Smooth muscle cell (in vitro differentiated cells): ENCODE measurements at regions not wholly inside any gene's neighbourhood (a gene's known extent, or its start where the extent isn't known, plus 50 kb on each side); places are given as distances from the start of the nearest gene placed in this dataset.

ENCODE experiments used
- DNase-seq: peaks from one replicate; lab custom pipeline; 2025; ENCODE audit not compliant: unreplicated experiment; lab: John Stamatoyannopoulos, UW
- H2AFZ ChIP-seq: fragments of 200-600 bp; sonication (generic); 2 replicates; pipeline ENCODE4 v1.6.0; 2016; ENCODE audit warnings: antibody characterized with exemption, low read depth, mild to moderate bottlenecking
- H3F3A ChIP-seq: fragments of 200-600 bp; sonication (generic); 2 replicates; pipeline ENCODE4 v1.6.0; 2017; ENCODE audit warnings: antibody characterized with exemption, low read depth
- H3K27ac ChIP-seq: fragments of 200-600 bp; sonication (generic); 2 replicates; pipeline ENCODE4 v1.5.1; 2016; ENCODE audit warnings: low read depth, mild to moderate bottlenecking
- H3K27me3 ChIP-seq: fragments of 200-600 bp; sonication (generic); 2 replicates; pipeline ENCODE4 v1.6.1; 2016; ENCODE audit warnings: low read depth, mild to moderate bottlenecking
- H3K36me3 ChIP-seq: fragments of 200-600 bp; sonication (generic); 2 replicates; pipeline ENCODE4 v1.5.1; 2016; ENCODE audit warnings: low read depth
- H3K4me1 ChIP-seq: fragments of 200-600 bp; sonication (generic); 2 replicates; pipeline ENCODE4 v1.5.1; 2016; ENCODE audit warnings: low read depth
- H3K4me2 ChIP-seq: fragments of 200-600 bp; sonication (generic); 2 replicates; pipeline ENCODE4 v1.6.0; 2016; ENCODE audit warnings: mild to moderate bottlenecking
- H3K4me3 ChIP-seq: fragments of 200-600 bp; sonication (generic); 2 replicates; pipeline ENCODE4 v1.5.1; 2016; ENCODE audit warnings: mild to moderate bottlenecking
- H3K79me2 ChIP-seq: fragments of 200-600 bp; sonication (generic); 2 replicates; pipeline ENCODE4 v1.6.0; 2016; ENCODE audit warnings: low read depth, mild to moderate bottlenecking
- H3K9ac ChIP-seq: fragments of 200-600 bp; sonication (generic); 2 replicates; pipeline ENCODE4 v1.6.0; 2016; ENCODE audit warnings: low read depth
- H3K9me3 ChIP-seq: fragments of 200-600 bp; sonication (generic); replicated peaks from 2 replicates; pipeline ENCODE4 v1.5.1; 2016; ENCODE audit warnings: low read depth
- H4K20me1 ChIP-seq: fragments of 200-600 bp; sonication (generic); 2 replicates; pipeline ENCODE4 v1.6.0; 2016; ENCODE audit warnings: low read depth
- WGBS: methylation state at CpG from one replicate; pipeline ENCODE4 v1.1.7; 2016; ENCODE audit warnings: low lambda C conversion rate; 5-methylcytosine and 5-hydroxymethylcytosine counted together
- TF ChIP-seq, protein P1 (sequence below): fragments of 200-600 bp; sonication (generic); IDR thresholded peaks from 2 replicates; pipeline ENCODE4 v1.5.1; 2017; ENCODE audit warnings: borderline replicate concordance, mild to moderate bottlenecking, antibody characterized with exemption; ENCODE audit not compliant: insufficient read depth, poor library complexity, severe bottlenecking

DNA sequence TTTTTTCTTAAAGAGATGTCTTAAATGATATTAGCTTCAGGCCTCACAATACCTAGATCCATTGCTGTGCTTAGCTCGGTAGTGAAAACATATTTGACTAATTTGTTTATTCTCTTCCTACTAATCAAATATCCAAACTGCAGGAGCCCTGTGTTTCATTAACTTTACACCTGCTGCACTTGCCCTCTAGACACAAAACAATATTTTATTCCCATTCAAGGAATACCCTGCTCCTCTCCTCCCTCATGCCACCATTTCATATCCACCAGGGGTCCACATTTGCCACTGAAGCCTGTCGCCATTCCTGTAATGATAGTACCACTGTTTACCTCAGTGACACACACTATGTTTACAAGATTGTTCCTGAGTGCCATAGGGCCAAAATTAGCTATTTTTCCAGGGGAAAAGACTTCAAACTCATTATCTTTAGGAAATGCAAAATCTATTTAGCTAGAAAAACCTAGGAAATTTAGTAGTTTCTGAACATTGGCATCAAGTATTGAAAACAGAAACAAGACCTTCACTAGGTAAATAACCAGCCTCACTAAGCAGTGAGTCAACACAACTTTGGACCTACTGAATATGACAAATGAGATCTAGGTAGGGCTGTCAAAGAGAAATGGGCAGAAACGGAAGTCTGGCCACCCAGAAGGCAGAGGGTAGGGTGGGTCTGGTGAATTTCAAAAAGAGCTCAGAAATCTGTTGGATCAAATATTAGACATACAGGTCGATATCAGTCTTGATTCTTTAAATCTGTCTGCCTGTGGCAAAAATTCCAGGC lies 134.6 kb upstream of the KCNK1 start:
- Histone ChIP-seq H4K20me1 (no peaks in the 10 kb centered on the region), H3K9me3 (no peaks in the 10 kb centered on the region), H3K27me3 (no peaks in the 10 kb centered on the region), H3K9ac (no peak overlapping the region), H3K4me1 (no peaks in the 10 kb centered on the region), H3K36me3 (no peaks in the 10 kb centered on the region), H3K27ac (no peak overlapping the region), H3K4me2 (no peak overlapping the region), H2AFZ (no peak overlapping the region), H3F3A (no peaks in the 10 kb centered on the region), H3K4me3 (no peak overlapping the region), H3K79me2 (no peaks in the 10 kb centered on the region)
- no peak for DNase-seq
- TF ChIP-seq, protein P1, sequence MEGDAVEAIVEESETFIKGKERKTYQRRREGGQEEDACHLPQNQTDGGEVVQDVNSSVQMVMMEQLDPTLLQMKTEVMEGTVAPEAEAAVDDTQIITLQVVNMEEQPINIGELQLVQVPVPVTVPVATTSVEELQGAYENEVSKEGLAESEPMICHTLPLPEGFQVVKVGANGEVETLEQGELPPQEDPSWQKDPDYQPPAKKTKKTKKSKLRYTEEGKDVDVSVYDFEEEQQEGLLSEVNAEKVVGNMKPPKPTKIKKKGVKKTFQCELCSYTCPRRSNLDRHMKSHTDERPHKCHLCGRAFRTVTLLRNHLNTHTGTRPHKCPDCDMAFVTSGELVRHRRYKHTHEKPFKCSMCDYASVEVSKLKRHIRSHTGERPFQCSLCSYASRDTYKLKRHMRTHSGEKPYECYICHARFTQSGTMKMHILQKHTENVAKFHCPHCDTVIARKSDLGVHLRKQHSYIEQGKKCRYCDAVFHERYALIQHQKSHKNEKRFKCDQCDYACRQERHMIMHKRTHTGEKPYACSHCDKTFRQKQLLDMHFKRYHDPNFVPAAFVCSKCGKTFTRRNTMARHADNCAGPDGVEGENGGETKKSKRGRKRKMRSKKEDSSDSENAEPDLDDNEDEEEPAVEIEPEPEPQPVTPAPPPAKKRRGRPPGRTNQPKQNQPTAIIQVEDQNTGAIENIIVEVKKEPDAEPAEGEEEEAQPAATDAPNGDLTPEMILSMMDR: no peak
- 89% methylated on average over 4 of the region's 4 CpGs for WGBS

DNA sequence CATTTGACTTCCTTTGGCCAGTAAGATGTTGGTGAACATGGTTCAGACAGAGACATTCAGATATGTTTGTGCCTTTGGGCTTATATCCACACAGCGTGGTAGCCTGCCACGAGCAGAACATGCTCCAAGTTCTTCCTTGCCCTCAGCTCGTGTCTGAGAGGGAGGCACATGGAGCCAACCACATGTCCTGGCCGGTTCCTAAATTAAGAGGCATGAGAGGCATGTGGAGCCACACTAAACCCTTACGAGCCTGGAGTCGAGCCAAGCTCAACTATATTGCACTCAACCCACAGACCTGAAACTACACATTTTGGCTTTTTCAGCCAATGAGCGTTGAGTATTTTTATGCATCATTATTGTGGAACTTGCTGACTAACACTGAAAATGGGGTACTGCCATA lies 133.7 kb upstream of the KCNK1 start:
- 88% methylated on average over 7 of the region's 7 CpGs for WGBS
- Histone ChIP-seq H3K9me3 (no peaks in the 10 kb centered on the region), H3F3A (no peaks in the 10 kb centered on the region), H3K79me2 (no peaks in the 10 kb centered on the region), H3K9ac (no peak overlapping the region), H3K4me2 (no peak overlapping the region), H4K20me1 (no peaks in the 10 kb centered on the region), H3K27me3 (no peaks in the 10 kb centered on the region), H3K4me3 (no peak overlapping the region), H3K4me1 (no peaks in the 10 kb centered on the region), H3K27ac (no peak overlapping the region), H2AFZ (no peak overlapping the region), H3K36me3 (no peaks in the 10 kb centered on the region)
- TF ChIP-seq, protein P1: no peak
- DNase-seq: no peak

DNA sequence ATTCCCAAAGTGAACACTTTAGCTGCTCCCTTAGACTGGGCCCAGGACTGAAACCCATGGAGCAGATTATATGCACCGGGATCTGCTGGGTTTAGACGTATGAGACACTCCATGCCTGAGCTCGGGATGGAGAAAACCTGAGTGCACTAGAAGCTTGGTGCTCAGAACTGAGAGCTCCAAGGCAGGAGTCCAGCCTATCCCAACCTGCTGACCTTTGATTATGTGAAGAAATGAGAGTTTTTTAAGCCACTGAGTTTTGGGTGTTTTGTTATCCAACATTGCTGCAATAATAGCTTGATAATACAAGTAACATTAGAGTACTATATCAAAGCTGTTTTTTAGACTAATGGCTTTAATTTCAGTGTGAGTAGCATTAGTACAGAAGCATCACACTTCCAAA lies 131.5 kb upstream of the KCNK1 start:
- H2AFZ ChIP-seq: no peak overlapping the region
- WGBS: 93% methylated on average over 3 of the region's 3 CpGs
- TF ChIP-seq, protein P1: no peak

DNA sequence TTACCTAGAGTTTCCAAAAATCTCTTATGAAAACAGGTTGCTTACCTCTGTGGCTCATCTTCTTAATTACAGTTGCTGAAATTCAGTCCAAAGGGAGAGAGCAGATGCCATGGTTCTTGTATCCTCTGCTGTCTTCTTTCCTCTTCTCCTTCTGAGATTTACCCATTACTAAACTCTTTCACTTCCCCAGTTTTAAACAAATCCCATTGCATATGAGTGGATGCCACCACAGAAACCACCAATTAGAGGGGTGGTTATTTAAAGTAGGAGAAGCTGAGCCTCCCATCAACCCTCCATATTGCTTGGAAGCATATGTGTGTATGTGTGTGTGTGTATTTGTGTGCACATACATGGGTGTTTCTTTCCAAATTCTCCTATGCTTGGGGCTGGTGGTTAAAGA lies 128.5 kb upstream of the KCNK1 start:
- Histone ChIP-seq H3K36me3 (no peaks in the 10 kb centered on the region), H3K4me3 (no peak overlapping the region), H3F3A (no peaks in the 10 kb centered on the region), H3K9ac (no peak overlapping the region), H3K9me3 (no peaks in the 10 kb centered on the region), H3K27ac (no peak overlapping the region), H4K20me1 (no peaks in the 10 kb centered on the region), H3K4me2 (no peak overlapping the region), H3K27me3 (no peaks in the 10 kb centered on the region), H3K4me1 (no peaks in the 10 kb centered on the region), H3K79me2 (no peaks in the 10 kb centered on the region), H2AFZ (no peak overlapping the region)
- TF ChIP-seq, protein P1: no peak
- DNase-seq: no peak

More for the DNA sequence above, 131.5 kb upstream of the KCNK1 start:
- no peak overlapping the region for H3K9ac ChIP-seq
- H4K20me1 ChIP-seq: no peaks in the 10 kb centered on the region
- H3K4me1 ChIP-seq: no peaks in the 10 kb centered on the region
- no peaks in the 10 kb centered on the region for H3K9me3 ChIP-seq
- H3K27me3 ChIP-seq: no peaks in the 10 kb centered on the region
- H3K36me3 ChIP-seq: no peaks in the 10 kb centered on the region
- DNase-seq: no peak
- H3F3A ChIP-seq: no peaks in the 10 kb centered on the region
- no peaks in the 10 kb centered on the region for H3K79me2 ChIP-seq
- H3K4me3 ChIP-seq: no peak overlapping the region
- no peak overlapping the region for H3K4me2 ChIP-seq
- no peak overlapping the region for H3K27ac ChIP-seq
